Right ventricle myocardium inferior (tissue), 1 donor: ENCODE measurements at regions not wholly inside any gene's neighbourhood (a gene's known extent, or its start where the extent isn't known, plus 50 kb on each side); places are given as distances from the start of the nearest gene placed in this dataset.

Experiments used
- ATAC-seq: fragments of 200-7000 bp; cut with Tn5 transposase; one replicate; pipeline ENCODE4 v1.9.1; 2020; ENCODE audit warnings: mild to moderate bottlenecking, moderate library complexity
- DNase-seq: peaks from one replicate; pipeline ENCODE4 v3.0.0; 2021; ENCODE audit errors: missing footprints
- intact Hi-C: fragments of 100-400 bp; cut with DNase I; formaldehyde crosslinking; loops from one replicate; pipeline ENCODE4 v1.11.0; 2022
- donor health status: DM: no; HTN: yes; CAD: no; lungs with severe emphysema.

- no peak for DNase-seq
- no peak for ATAC-seq
- intact Hi-C loops: no loop called here
Observed at GRCh38 chr3:178041931-178042330, 494.3 kb upstream of the KCNMB2 start.

GRCh38 chr3:178042376-178042775 is 493.9 kb upstream of the KCNMB2 start:
- no peak for DNase-seq
- no peak for ATAC-seq
- intact Hi-C loops: no loop called here

- no peak for ATAC-seq
- intact Hi-C loops: no loop called here
- no peak for DNase-seq
Observed at GRCh38 chr3:178043084-178043483, 493.2 kb upstream of the KCNMB2 start.

DNA sequence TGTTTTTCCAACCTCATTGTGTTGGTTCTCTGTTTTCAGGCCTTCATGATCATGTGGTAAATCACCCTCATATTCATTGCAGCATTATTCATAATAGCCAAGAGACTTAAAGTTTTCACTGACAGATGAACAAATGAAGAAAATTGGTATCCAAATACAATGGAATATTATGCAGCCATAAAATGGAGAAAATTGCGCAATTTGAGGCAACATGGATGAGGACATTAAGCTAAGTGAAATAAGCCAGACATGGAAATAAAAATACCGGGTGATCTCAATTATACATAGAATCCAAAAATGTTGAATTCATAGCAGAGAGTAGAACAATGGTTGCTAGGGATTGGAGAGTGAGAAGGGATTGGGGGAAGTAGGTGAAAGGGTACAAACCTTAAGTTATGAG is 491.9 kb upstream of the KCNMB2 start:
- intact Hi-C loops: no loop called here
- DNase-seq (no peak), ATAC-seq (no peak)

DNA sequence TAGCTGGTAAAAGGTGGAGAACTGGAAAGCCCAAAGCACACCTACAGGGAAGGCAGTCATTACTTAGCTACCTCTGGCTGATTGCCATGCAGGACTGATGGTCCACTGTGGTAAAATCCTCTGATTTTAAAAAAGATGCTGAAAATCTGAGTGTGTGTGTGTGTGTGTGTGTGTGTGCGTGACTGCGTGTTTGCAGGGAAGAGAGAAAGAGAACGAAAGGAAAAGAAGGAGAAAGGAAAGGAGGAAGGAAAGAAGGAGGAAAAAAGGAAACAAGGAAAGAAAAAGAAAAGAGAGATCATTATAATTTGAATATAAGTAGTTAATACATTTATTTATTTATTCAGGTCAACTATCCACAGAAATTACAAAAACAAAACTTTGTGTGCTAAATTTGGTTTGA is 488.7 kb upstream of the KCNMB2 start:
- ATAC-seq: no peak
- intact Hi-C loops: no loop called here
- DNase-seq: no peak

GRCh38 chr3:178048768-178049167 is 487.5 kb upstream of the KCNMB2 start:
- DNase-seq (no peak), ATAC-seq (no peak)
- intact Hi-C loops: no loop called here

DNA sequence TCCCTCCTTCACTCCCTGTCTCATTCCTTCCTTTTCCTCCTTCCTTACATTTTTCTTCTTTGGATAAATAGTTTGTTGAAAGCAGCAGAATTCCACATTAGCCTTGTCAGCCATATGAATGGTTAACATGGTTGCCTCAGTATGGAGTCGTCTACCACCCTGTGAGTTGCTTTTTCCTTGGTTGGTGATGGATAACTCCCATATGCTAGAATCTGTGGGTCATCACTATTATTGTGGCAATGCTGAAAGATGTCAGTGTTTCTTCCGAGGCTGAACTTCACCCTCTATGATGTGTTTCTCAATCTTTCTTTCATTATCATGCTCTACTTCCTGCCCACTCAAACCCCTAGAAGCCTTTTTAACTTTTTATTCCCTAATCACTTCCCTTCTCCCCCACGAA is 481.8 kb upstream of the KCNMB2 start:
- ATAC-seq (no peak), DNase-seq (no peak)
- intact Hi-C loops: no loop called here

DNA sequence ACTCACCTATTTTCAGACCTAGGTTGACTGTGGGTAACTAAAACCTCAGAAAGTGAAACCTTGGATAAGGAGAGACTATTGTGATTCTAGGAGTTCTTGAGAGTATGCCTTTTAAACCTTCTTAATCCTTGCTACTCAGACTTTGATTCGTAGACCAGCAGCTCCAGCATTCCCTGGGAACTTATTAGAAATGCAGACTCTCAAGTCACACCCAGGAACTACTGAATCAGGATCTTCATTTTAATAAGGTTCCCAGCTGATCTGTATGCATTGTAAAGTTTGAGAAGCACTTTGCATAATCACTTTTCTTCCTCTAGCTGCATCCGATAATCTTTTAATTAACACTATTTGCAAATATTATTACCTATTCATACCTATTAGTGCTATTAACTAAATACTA is 480.3 kb upstream of the KCNMB2 start:
- DNase-seq (no peak), ATAC-seq (no peak)
- intact Hi-C loops: no loop called here

DNA sequence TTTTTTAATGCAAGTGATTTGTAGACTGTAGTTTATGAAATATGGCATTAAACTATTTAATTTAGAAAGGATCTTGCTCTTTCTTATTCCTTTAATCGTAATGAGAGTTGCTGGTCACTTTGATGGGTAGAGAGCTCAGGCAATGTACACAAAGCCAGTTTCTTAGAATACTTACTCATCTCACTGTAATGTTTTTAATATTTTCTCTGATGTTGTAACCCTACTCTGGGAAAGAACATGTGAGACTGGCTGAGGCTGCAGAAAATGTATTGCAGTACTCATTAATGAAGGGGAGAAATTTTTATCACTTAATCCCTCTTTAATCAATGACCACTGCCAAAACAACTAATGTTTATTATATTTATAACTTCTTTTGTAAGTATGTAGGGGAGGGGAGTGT is 479.4 kb upstream of the KCNMB2 start:
- ATAC-seq (no peak), DNase-seq (no peak)
- intact Hi-C loops: no loop called here

DNA sequence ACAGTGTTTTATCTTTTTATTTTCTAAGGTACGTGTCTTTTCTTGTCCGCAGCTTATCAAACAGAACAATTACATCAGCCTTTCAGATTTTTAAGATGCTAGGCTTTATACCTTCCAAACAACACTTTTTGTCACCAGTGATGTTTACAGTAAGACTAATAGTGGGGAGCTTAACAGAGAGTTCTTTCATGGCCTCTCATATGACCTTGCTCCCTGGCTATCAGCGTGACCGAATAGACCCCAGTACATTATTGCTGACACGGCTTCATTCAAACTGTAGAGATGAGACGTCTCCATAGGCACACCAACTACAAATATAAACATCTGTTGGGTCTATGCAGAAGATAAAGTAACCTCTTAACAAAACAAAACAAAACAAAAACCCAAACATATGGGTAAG is 477.6 kb upstream of the KCNMB2 start:
- no peak for ATAC-seq
- intact Hi-C loops: no loop called here

GRCh38 chr3:178059119-178059518 is 477.1 kb upstream of the KCNMB2 start:
- ATAC-seq (no peak), DNase-seq (no peak)
- intact Hi-C loops: no loop called here

More for the DNA sequence above, 477.6 kb upstream of the KCNMB2 start:
- no peak for DNase-seq

DNA sequence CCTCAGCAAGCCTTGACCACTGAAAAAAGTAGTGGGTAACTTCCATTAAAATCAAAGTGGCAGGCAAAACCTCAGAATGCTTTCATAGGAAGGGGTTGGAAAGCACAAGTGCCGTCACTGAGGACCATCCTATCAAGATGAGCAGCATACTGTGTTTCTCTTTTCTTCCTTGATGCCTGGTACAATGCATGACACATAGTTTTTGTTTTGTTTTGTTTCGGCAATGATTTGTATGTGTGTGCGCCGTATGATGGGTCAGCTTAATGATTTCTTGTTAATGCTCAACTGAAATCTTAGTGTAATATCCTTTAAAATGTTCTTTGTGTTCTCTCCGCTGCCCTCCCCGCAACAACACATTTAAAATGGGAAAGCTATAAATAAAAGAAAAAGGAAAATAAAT is 476.4 kb upstream of the KCNMB2 start:
- no peak for DNase-seq
- ATAC-seq: no peak
- intact Hi-C loops: no loop called here

- peak; percentile 89 for ATAC-seq
- DNase-seq: no peak
- intact Hi-C loops: no loop called here
Observed at GRCh38 chr3:178060407-178060806, 475.8 kb upstream of the KCNMB2 start.

DNA sequence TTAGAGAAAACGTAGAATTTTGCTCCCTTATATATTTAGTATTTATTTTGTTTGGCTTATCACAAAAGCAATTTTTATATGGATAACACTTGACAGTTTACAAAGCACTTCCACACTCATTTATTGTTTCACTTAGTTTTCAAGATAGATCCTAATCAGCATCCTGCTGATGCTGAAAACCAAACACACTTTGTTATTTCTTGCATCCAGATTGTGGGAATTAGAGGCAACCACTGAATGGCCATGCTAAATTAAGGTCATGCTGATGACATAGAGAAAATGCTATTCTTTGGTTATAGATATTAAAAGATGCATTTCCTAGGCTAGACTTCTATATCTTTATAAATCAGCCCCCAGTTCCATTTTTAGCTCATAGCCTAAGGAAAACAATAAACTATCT is 474.1 kb upstream of the KCNMB2 start:
- intact Hi-C loops: no loop called here

DNA sequence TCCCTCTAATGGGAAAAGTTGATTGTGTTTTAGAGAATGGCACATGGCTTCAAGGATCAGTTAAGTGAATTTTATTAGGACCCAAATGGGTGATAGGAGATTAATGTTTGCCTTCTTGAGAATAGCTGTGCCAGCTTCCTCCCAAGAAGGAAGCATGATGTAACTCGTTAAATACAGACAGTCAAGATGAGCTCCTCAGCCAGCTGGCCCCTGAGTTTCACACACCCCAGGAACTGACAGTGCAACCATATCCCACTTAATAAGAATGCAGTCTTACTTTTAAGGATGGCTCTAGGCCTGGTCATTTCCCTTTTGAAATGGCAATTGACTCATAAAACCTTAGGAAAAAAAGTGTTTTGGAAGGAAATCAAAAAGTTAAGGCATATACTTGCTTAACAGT is 472.8 kb upstream of the KCNMB2 start:
- ATAC-seq: no peak

More for the DNA sequence above, 474.1 kb upstream of the KCNMB2 start:
- DNase-seq (no peak), ATAC-seq (no peak)

DNA sequence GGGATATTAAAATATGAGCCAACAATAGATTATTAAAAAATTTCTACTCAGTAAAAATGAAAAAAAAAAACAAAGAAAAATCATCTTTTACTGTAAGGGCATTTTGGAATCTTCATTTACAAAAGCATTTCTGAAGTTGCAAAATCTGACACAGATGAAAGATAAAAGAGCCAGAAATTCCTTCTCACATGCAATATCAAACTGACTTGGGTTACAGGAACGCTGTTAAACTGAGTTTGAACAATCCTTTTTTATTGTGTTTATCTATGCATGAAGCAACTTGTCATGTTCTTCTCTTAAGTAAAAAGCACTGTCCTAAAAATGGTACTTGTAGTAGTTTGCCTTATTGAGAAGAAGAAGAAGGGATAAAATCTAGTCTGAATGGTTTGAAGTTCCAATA is 468.5 kb upstream of the KCNMB2 start:
- intact Hi-C loops: no loop called here
- ATAC-seq: no peak
- no peak for DNase-seq

More for the DNA sequence above, 472.8 kb upstream of the KCNMB2 start:
- no peak for DNase-seq
- intact Hi-C loops: no loop called here

GRCh38 chr3:178072391-178073305 is 463.6 kb upstream of the KCNMB2 start:
- ATAC-seq (no peak), DNase-seq (no peak)
- intact Hi-C loops: loop anchor here (10.0 kb wide), 1 partner anchor 248 kb away; no protein-coding TSS in a partner anchor

DNA sequence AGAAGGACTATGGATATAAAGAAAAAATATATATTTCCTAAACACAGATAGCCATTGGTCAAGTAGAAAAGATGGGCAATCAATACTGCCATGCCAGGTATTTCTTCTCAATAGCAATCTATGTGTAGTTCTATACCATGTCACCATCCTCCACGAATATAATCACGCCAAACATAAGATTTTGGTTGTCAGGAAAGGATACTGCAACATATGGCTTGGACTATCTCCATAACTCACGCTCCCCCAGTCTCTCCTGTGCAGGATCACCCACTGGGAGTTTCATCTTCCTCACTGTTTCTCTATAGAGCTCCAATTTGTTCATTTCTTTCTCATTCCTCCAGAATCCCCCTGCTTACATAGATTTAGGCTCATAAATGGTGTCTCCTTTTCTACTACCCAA is 462.9 kb upstream of the KCNMB2 start:
- ATAC-seq: no peak
- DNase-seq: no peak
- intact Hi-C loops: loop anchor here (10.0 kb wide), 1 partner anchor 249 kb away; no protein-coding TSS in a partner anchor

- DNase-seq: no peak
- no peak for ATAC-seq
- intact Hi-C loops: loop anchor here (10.0 kb wide), 1 partner anchor 251 kb away; no protein-coding TSS in a partner anchor
Observed at GRCh38 chr3:178075344-178075743, 460.9 kb upstream of the KCNMB2 start.

DNA sequence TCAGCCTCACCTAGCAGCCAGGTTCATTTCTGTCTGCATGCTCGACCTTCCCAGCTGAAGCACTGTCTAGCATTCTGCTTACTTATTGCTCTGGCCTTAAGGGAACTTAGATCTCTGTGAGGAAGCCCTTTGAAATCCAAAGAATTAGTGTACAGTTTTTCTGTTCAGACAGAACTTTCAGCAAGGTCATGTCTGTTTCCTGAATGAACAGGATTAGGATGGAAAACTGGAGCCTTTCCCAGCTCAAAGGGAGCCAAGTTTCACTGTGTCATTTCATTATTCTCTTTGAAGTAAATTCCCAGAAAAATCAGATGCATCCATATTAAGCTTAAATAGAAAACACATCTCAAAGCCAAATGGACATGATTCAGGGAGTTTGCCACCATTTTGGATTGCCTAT is 457.3 kb upstream of the KCNMB2 start:
- intact Hi-C loops: loop anchor here (10.0 kb wide), 1 partner anchor 254 kb away; no protein-coding TSS in a partner anchor
- DNase-seq (no peak), ATAC-seq (peak; percentile 63)
